ENCODE measurements at regions not wholly inside any gene's neighbourhood (a gene's known extent, or its start where the extent isn't known, plus 50 kb on each side); places are given as distances from the start of the nearest gene placed in this dataset.

DNA sequence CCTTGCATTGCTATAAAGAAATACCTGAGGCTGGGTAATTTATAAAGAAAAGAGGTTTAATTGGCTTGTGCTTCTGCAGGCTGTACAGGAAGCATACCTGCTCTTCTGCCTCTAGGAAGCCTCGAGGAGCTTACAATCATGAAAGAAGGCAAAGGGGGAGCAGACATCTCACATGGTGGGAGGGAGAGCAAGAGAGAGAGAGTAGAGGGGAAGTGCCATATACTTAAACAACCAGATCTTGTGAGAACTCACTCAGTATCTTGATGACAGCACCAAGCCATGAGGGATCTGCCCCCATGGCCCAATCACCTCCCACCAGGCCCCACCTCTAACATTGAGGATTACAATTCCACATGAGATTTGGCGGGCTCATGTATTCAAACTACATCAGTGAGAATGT, 79.1 kb upstream of the HECW1 start:
- no peaks in the 10 kb centered on the region for H3K9me3 ChIP-seq
- no peak overlapping the region for H3K4me3 ChIP-seq
- TF ChIP-seq POLR2A (IDR thresholded peaks at IDR 0.05) (no peak), POLR2AphosphoS5 (IDR thresholded peaks at IDR 0.05) (no peak)
- TF ChIP-seq, protein P1, sequence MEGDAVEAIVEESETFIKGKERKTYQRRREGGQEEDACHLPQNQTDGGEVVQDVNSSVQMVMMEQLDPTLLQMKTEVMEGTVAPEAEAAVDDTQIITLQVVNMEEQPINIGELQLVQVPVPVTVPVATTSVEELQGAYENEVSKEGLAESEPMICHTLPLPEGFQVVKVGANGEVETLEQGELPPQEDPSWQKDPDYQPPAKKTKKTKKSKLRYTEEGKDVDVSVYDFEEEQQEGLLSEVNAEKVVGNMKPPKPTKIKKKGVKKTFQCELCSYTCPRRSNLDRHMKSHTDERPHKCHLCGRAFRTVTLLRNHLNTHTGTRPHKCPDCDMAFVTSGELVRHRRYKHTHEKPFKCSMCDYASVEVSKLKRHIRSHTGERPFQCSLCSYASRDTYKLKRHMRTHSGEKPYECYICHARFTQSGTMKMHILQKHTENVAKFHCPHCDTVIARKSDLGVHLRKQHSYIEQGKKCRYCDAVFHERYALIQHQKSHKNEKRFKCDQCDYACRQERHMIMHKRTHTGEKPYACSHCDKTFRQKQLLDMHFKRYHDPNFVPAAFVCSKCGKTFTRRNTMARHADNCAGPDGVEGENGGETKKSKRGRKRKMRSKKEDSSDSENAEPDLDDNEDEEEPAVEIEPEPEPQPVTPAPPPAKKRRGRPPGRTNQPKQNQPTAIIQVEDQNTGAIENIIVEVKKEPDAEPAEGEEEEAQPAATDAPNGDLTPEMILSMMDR (IDR thresholded peaks at IDR 0.05): no peak
- no peaks in the 10 kb centered on the region for H3K4me1 ChIP-seq
- intact Hi-C loops (cut with DNase I; ENCODE audit: low total_unique reads): no loop called here
- DNase-seq (ENCODE audit: low spot score in 2 of 2): no peak
- H3K27me3 ChIP-seq: no peaks in the 10 kb centered on the region
- no peaks in the 10 kb centered on the region for H3K36me3 ChIP-seq
- no peak overlapping the region for H3K27ac ChIP-seq

DNA sequence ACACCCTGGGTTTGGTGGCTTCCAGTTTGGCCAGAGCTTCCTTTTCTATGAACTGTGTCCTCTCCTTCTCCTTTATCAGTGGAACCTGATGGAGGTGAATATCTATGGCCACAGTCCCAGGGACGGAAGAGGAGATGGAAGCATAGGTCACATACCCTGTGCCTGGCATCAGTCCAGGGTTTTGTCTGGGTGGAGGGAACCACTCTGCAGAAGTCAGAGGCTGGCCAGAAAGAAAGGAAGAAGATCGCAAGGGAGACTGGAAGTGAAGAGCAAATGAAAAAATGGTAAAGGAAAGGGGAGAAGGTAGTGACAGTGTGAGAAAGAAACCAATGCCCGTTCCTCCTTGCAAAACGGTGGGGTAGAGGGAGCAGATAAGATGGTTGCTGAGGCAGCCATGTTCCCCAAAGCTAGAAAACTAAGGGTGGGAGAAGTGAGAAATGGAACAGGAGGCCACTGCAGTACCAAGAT, 77.9 kb upstream of the HECW1 start:
- intact Hi-C loops (cut with DNase I; ENCODE audit: low total_unique reads): no loop called here
- no peaks in the 10 kb centered on the region for H3K4me1 ChIP-seq
- DNase-seq (ENCODE audit: low spot score in 2 of 2): no peak
- H3K27me3 ChIP-seq: no peaks in the 10 kb centered on the region
- no peak overlapping the region for H3K4me3 ChIP-seq
- H3K27ac ChIP-seq: no peak overlapping the region
- no peaks in the 10 kb centered on the region for H3K9me3 ChIP-seq
- H3K36me3 ChIP-seq: no peaks in the 10 kb centered on the region
- TF ChIP-seq, protein P1 (IDR thresholded peaks at IDR 0.05): no peak
- no peak for TF ChIP-seq POLR2AphosphoS5 (IDR thresholded peaks at IDR 0.05)
- no peak for TF ChIP-seq POLR2A (IDR thresholded peaks at IDR 0.05)

DNA sequence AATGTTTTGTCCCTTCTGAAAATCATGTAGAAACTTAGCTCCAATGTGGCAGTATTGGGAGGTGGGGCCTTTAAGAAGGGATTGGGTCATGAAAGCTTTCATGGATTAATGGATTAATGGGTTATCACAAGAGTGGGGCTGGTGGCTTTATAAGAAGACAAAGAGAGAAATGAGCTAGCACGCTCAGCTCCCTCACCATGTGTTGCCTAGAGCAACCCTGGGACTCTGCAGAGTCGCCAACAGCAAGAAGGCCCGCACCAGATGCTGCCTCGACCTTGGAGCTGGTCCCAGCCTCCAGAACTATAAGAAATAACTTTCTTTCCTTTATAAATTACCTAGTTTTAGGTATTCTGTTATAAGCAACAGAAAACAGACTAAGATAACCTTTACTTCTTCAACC, 74.9 kb upstream of the HECW1 start:
- Histone ChIP-seq H3K27ac (no peak overlapping the region), H3K9me3 (no peaks in the 10 kb centered on the region), H3K4me3 (no peak overlapping the region), H3K27me3 (no peaks in the 10 kb centered on the region), H3K4me1 (no peaks in the 10 kb centered on the region), H3K36me3 (no peaks in the 10 kb centered on the region)
- TF ChIP-seq, protein P1 (IDR thresholded peaks at IDR 0.05): no peak
- TF ChIP-seq POLR2AphosphoS5 (IDR thresholded peaks at IDR 0.05) (no peak), POLR2A (IDR thresholded peaks at IDR 0.05) (no peak)
- DNase-seq (ENCODE audit: low spot score in 2 of 2): no peak
- intact Hi-C loops (cut with DNase I; ENCODE audit: low total_unique reads): no loop called here

DNA sequence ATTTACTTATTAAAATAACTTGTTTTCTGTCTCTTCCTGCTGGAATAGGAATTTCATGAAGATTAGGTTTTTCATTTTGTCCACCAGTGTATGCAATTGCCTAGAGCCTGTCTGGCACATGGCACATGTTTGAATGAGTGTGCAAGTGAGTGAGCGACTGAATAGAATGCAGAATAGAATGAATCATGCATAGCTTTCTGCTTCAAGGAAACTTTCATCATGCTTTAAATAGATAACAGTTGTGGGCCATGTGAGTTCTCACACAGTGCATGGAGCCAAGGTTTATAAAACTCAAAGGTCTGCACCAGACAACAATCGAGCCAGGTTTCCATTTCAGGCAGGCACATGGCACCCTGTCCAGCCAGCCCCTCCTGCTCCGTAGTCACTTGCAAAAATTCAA, 74.2 kb upstream of the HECW1 start:
- TF ChIP-seq, protein P1 (IDR thresholded peaks at IDR 0.05): no peak
- TF ChIP-seq POLR2A (IDR thresholded peaks at IDR 0.05) (no peak), POLR2AphosphoS5 (IDR thresholded peaks at IDR 0.05) (no peak)
- intact Hi-C loops (cut with DNase I; ENCODE audit: low total_unique reads): no loop called here
- H3K4me1 ChIP-seq: no peaks in the 10 kb centered on the region
- H3K9me3 ChIP-seq: no peaks in the 10 kb centered on the region
- no peak overlapping the region for H3K4me3 ChIP-seq
- no peak overlapping the region for H3K27ac ChIP-seq
- H3K36me3 ChIP-seq: no peaks in the 10 kb centered on the region
- no peak for DNase-seq (ENCODE audit: low spot score in 2 of 2)
- no peaks in the 10 kb centered on the region for H3K27me3 ChIP-seq

DNA sequence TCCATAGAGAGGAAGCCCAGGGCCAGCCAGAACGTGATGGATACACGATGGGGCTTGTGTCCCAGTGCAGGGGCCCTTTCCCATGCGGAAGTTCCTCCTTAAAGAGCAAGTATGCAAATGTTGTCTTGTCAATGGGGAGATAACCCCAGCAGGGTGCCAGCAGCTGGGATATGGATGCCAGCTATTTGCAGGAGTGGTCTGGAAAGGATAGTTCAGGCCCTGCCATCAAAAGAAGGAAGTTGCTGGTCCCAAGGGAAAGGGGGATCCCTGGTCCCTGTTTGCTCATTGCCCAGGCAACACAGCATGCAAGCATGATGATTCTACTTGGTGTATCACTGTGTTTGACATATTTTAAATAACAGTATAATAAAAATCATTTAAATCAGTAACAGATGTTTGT, 73.1 kb upstream of the HECW1 start:
- Histone ChIP-seq H3K36me3 (no peaks in the 10 kb centered on the region), H3K27me3 (no peaks in the 10 kb centered on the region), H3K4me3 (no peak overlapping the region), H3K27ac (no peak overlapping the region), H3K4me1 (no peaks in the 10 kb centered on the region), H3K9me3 (no peaks in the 10 kb centered on the region)
- intact Hi-C loops (cut with DNase I; ENCODE audit: low total_unique reads): no loop called here
- no peak for DNase-seq (ENCODE audit: low spot score in 2 of 2)
- TF ChIP-seq POLR2AphosphoS5 (IDR thresholded peaks at IDR 0.05): no peak
- TF ChIP-seq, protein P1 (IDR thresholded peaks at IDR 0.05): no peak
